Central memory CD8-positive, alpha-beta T cell (primary cell): ENCODE measurements at regions not wholly inside any gene's neighbourhood (a gene's known extent, or its start where the extent isn't known, plus 50 kb on each side); places are given as distances from the start of the nearest gene placed in this dataset.
"Not testable (repeated sequence)": the region's sequence is repeated elsewhere in the genome, so short reads cannot be mapped to it uniquely, and the experiment has no call there.

Experiments used
- ATAC-seq: fragments of 150-1000 bp; cut with Tn5 transposase; replicated peaks from 2 replicates; pipeline ENCODE4 v1.10.0; 2022; ENCODE audit warnings: mild to moderate bottlenecking, moderate FRiP score, moderate number of reproducible peaks; ENCODE audit not compliant: poor library complexity, severe bottlenecking; ENCODE audit errors: extremely low read depth
- DNase-seq, 2 donors: peaks; one replicate each; pipeline ENCODE4 v3.0.0; 2021; ENCODE audit warnings: low spot score in 2 of 2
- H3K27ac Mint-ChIP-seq: one replicate; pipeline ENCODE4 v1.8.0; 2022; ENCODE audit warnings: low read depth, mild to moderate bottlenecking, moderate library complexity, mixed read lengths
- H3K27me3 Mint-ChIP-seq: one replicate; pipeline ENCODE4 v1.8.0; 2022; ENCODE audit warnings: mixed read lengths
- H3K36me3 Mint-ChIP-seq: one replicate; pipeline ENCODE4 v1.8.0; 2022; ENCODE audit warnings: mild to moderate bottlenecking, moderate library complexity, mixed read lengths; ENCODE audit not compliant: insufficient read depth
- H3K4me1 Mint-ChIP-seq: one replicate; pipeline ENCODE4 v1.8.0; 2022; ENCODE audit warnings: mixed read lengths
- H3K4me3 Mint-ChIP-seq: one replicate; pipeline ENCODE4 v1.8.0; 2022; ENCODE audit warnings: mild to moderate bottlenecking, moderate library complexity, mixed read lengths
- H3K9me3 Mint-ChIP-seq: one replicate; pipeline ENCODE4 v1.8.0; 2022; ENCODE audit warnings: mixed read lengths

- H3K4me1 Mint-ChIP-seq, DNase-seq, H3K27ac Mint-ChIP-seq, H3K4me3 Mint-ChIP-seq, H3K36me3 Mint-ChIP-seq, ATAC-seq: not testable (repeated sequence)
- peaks cover 55% of the 10 kb centered on the region for H3K27me3 Mint-ChIP-seq
- H3K9me3 Mint-ChIP-seq: peaks cover 33% of the 10 kb centered on the region
Observed at GRCh38 chr21:8996487-8996968, 1524.9 kb upstream of the TPTE start.

GRCh38 chr21:8997011-8997440 is 1524.4 kb upstream of the TPTE start:
- H3K36me3 Mint-ChIP-seq: no peaks in the 10 kb centered on the region
- no peak for DNase-seq
- H3K27me3 Mint-ChIP-seq: peaks cover 50% of the 10 kb centered on the region
- no peak overlapping the region for H3K27ac Mint-ChIP-seq
- no peaks in the 10 kb centered on the region for H3K4me1 Mint-ChIP-seq
- H3K9me3 Mint-ChIP-seq: peaks cover 28% of the 10 kb centered on the region
- no peak overlapping the region for H3K4me3 Mint-ChIP-seq
- ATAC-seq: no peak

- not testable (repeated sequence) for H3K27ac Mint-ChIP-seq, ATAC-seq, H3K4me1 Mint-ChIP-seq, H3K36me3 Mint-ChIP-seq, DNase-seq, H3K4me3 Mint-ChIP-seq
- H3K9me3 Mint-ChIP-seq: peaks cover 21% of the 10 kb centered on the region
- H3K27me3 Mint-ChIP-seq: peaks cover 43% of the 10 kb centered on the region
Observed at GRCh38 chr21:8997443-8998390, 1523.7 kb upstream of the TPTE start.

GRCh38 chr21:8998480-8998879 is 1522.9 kb upstream of the TPTE start:
- not testable (repeated sequence) for H3K27ac Mint-ChIP-seq, ATAC-seq, DNase-seq, H3K4me3 Mint-ChIP-seq, H3K36me3 Mint-ChIP-seq, H3K4me1 Mint-ChIP-seq
- H3K27me3 Mint-ChIP-seq: peaks cover 35% of the 10 kb centered on the region
- peaks cover 13% of the 10 kb centered on the region for H3K9me3 Mint-ChIP-seq

- H3K27me3 Mint-ChIP-seq: peaks cover 33% of the 10 kb centered on the region
- no peak overlapping the region for H3K27ac Mint-ChIP-seq
- no peaks in the 10 kb centered on the region for H3K36me3 Mint-ChIP-seq
- H3K9me3 Mint-ChIP-seq: peaks cover 10% of the 10 kb centered on the region
- no peak for DNase-seq
- ATAC-seq: no peak
- H3K4me3 Mint-ChIP-seq: no peak overlapping the region
- no peaks in the 10 kb centered on the region for H3K4me1 Mint-ChIP-seq
Observed at GRCh38 chr21:8998946-8999681, 1522.3 kb upstream of the TPTE start.

GRCh38 chr21:9000132-9000531 is 1521.3 kb upstream of the TPTE start:
- H3K27me3 Mint-ChIP-seq: peaks cover 37% of the 10 kb centered on the region
- not testable (repeated sequence) for H3K36me3 Mint-ChIP-seq, H3K4me1 Mint-ChIP-seq, H3K4me3 Mint-ChIP-seq, H3K27ac Mint-ChIP-seq, ATAC-seq, DNase-seq
- peaks cover 10% of the 10 kb centered on the region for H3K9me3 Mint-ChIP-seq

GRCh38 chr21:9000671-9001070 is 1520.7 kb upstream of the TPTE start:
- H3K36me3 Mint-ChIP-seq, DNase-seq, ATAC-seq, H3K27ac Mint-ChIP-seq, H3K4me3 Mint-ChIP-seq, H3K4me1 Mint-ChIP-seq: not testable (repeated sequence)
- H3K27me3 Mint-ChIP-seq: peaks cover 42% of the 10 kb centered on the region
- H3K9me3 Mint-ChIP-seq: peaks cover 10% of the 10 kb centered on the region

GRCh38 chr21:9001890-9002663 is 1519.3 kb upstream of the TPTE start:
- not testable (repeated sequence) for H3K4me3 Mint-ChIP-seq, ATAC-seq, H3K27ac Mint-ChIP-seq, H3K36me3 Mint-ChIP-seq, H3K4me1 Mint-ChIP-seq, DNase-seq
- Mint-ChIP-seq H3K27me3 (peaks cover 51% of the 10 kb centered on the region), H3K9me3 (peaks cover 10% of the 10 kb centered on the region)

- H3K4me1 Mint-ChIP-seq, H3K27ac Mint-ChIP-seq, H3K9me3 Mint-ChIP-seq, H3K4me3 Mint-ChIP-seq, ATAC-seq, DNase-seq, H3K36me3 Mint-ChIP-seq: not testable (repeated sequence)
- H3K27me3 Mint-ChIP-seq: peaks cover 59% of the 10 kb centered on the region
Observed at GRCh38 chr21:9003909-9004814, 1517.2 kb upstream of the TPTE start.

- not testable (repeated sequence) for H3K4me3 Mint-ChIP-seq, H3K27ac Mint-ChIP-seq, DNase-seq, H3K36me3 Mint-ChIP-seq, H3K9me3 Mint-ChIP-seq, ATAC-seq, H3K4me1 Mint-ChIP-seq
- H3K27me3 Mint-ChIP-seq: peaks cover 57% of the 10 kb centered on the region
Observed at GRCh38 chr21:9004815-9005518, 1516.4 kb upstream of the TPTE start.

- not testable (repeated sequence) for H3K4me1 Mint-ChIP-seq, H3K9me3 Mint-ChIP-seq, H3K4me3 Mint-ChIP-seq, DNase-seq, H3K36me3 Mint-ChIP-seq, H3K27ac Mint-ChIP-seq, ATAC-seq
- peaks cover 53% of the 10 kb centered on the region for H3K27me3 Mint-ChIP-seq
Observed at GRCh38 chr21:9005671-9006070, 1515.7 kb upstream of the TPTE start.
